DMS 273 treated with DMSO at 0.1 percent for 48 hours (cell line): ENCODE measurements at regions not wholly inside any gene's neighbourhood (a gene's known extent, or its start where the extent isn't known, plus 50 kb on each side); places are given as distances from the start of the nearest gene placed in this dataset.

Experiments
- DNase-seq: peaks from one replicate; lab custom pipeline; 2025; lab: John Stamatoyannopoulos, UW

- no peak for DNase-seq
These were observed 545.9 kb downstream of the PLPP3 start for GRCh38 chr1:56033321-56034037.

- DNase-seq: no peak
These were observed 547.2 kb downstream of the PLPP3 start for GRCh38 chr1:56032096-56032676.

- no peak for DNase-seq
These were observed 548.4 kb downstream of the PLPP3 start for GRCh38 chr1:56031001-56031400.

GRCh38 chr1:56029319-56030003 is 549.9 kb downstream of the PLPP3 start:
- no peak for DNase-seq

GRCh38 chr1:56028911-56029310 is 550.5 kb downstream of the PLPP3 start:
- DNase-seq: no peak

- DNase-seq: no peak
These were observed 551.1 kb downstream of the PLPP3 start for GRCh38 chr1:56028244-56028643.

- no peak for DNase-seq
These were observed 553.4 kb downstream of the PLPP3 start for GRCh38 chr1:56025942-56026341.

- DNase-seq: no peak
These were observed 555.2 kb downstream of the PLPP3 start for GRCh38 chr1:56024155-56024554.

- no peak for DNase-seq
These were observed 559.4 kb downstream of the PLPP3 start for GRCh38 chr1:56019922-56020321.

- no peak for DNase-seq
These were observed 559.9 kb downstream of the PLPP3 start for GRCh38 chr1:56019472-56019871.

- no peak for DNase-seq
These were observed 562.0 kb downstream of the PLPP3 start for GRCh38 chr1:56017336-56017735.

- no peak for DNase-seq
These were observed 575.5 kb downstream of the PLPP3 start for GRCh38 chr1:56003846-56004245.

GRCh38 chr1:56002231-56002630 is 577.1 kb downstream of the PLPP3 start:
- DNase-seq: no peak

- DNase-seq: no peak
These were observed 578.9 kb downstream of the PLPP3 start for GRCh38 chr1:56000424-56000823.

- DNase-seq: no peak
These were observed 581.8 kb downstream of the PLPP3 start for GRCh38 chr1:55997536-55997935.

GRCh38 chr1:55993646-55994318 is 585.6 kb downstream of the PLPP3 start:
- DNase-seq: no peak

- no peak for DNase-seq
These were observed 589.4 kb downstream of the PLPP3 start for GRCh38 chr1:55990007-55990406.

- no peak for DNase-seq
These were observed 590.4 kb downstream of the PLPP3 start for GRCh38 chr1:55988963-55989452.

GRCh38 chr1:55987491-55988249 is 591.7 kb downstream of the PLPP3 start:
- no peak for DNase-seq

GRCh38 chr1:55986003-55986402 is 593.4 kb downstream of the PLPP3 start:
- no peak for DNase-seq

- no peak for DNase-seq
These were observed 598.2 kb downstream of the PLPP3 start for GRCh38 chr1:55981010-55981650.
